OCI-LY7 (cell line): ENCODE measurements at regions not wholly inside any gene's neighbourhood (a gene's known extent, or its start where the extent isn't known, plus 50 kb on each side); places are given as distances from the start of the nearest gene placed in this dataset.

Experiments used
- CTCF ChIP-seq: fragments of 200-600 bp; sonication (generic); conservative IDR thresholded peaks from 2 replicates; pipeline ENCODE4 v1.5.1; 2014; ENCODE audit warnings: mild to moderate bottlenecking, antibody characterized with exemption, low read length, moderate library complexity, mixed read lengths
- EZH2phosphoT487 ChIP-seq: fragments of 200-600 bp; sonication (generic); IDR thresholded peaks from 2 replicates; pipeline ENCODE4 v1.6.1; 2018; ENCODE audit warnings: low read depth, borderline replicate concordance, mild to moderate bottlenecking, mixed run types, antibody characterized with exemption, low read length, moderate library complexity, mixed read lengths

- TF ChIP-seq CTCF, result no peak
- TF ChIP-seq EZH2phosphoT487, result no peak
Measured at GRCh38 chr5:40172721-40173120, 507.0 kb upstream of the PTGER4 start.
